GM19455 (cell line): ENCODE measurements at regions not wholly inside any gene's neighbourhood (a gene's known extent, or its start where the extent isn't known, plus 50 kb on each side); places are given as distances from the start of the nearest gene placed in this dataset.
"Not testable (repeated sequence)": the region's sequence is repeated elsewhere in the genome, so short reads cannot be mapped to it uniquely, and the experiment has no call there.

ENCODE experiments used
- ATAC-seq: cut with Tn5 transposase; IDR thresholded peaks from one replicate; pipeline ENCODE4 v1.9.1; 2021; ENCODE audit not compliant: unreplicated experiment

DNA sequence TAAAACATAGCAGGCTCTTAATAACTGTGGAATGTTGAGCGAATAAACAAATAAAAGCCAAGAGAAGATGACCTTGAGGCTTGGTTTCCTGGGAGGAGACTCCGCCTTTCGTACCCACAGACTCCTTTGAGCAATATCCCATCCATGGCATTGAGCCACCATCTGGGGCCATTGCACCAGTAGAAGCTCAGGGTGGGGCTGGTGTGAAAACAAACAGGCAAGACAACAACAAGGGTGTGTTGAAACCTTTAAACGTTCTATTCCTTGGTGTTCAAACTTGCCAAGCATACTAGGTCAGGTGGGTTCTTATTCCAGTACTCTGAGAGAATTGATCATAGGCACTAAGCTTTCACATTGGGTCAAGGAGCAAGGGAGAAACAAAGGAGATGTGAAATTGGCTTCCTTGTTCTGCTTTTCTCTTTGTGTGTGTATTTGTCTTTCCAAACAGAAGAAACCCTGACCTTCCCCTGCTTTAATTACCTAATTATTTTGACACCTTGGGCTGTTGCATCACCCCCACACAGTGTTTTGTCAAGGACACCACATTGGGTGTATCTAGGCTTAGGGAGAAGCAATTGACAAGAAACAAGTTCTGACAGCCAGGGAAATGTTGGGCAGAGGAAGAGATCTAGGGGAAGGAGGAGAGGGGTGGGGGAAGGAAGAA, 105.1 kb upstream of the BCL6 start:
- no peak for ATAC-seq

DNA sequence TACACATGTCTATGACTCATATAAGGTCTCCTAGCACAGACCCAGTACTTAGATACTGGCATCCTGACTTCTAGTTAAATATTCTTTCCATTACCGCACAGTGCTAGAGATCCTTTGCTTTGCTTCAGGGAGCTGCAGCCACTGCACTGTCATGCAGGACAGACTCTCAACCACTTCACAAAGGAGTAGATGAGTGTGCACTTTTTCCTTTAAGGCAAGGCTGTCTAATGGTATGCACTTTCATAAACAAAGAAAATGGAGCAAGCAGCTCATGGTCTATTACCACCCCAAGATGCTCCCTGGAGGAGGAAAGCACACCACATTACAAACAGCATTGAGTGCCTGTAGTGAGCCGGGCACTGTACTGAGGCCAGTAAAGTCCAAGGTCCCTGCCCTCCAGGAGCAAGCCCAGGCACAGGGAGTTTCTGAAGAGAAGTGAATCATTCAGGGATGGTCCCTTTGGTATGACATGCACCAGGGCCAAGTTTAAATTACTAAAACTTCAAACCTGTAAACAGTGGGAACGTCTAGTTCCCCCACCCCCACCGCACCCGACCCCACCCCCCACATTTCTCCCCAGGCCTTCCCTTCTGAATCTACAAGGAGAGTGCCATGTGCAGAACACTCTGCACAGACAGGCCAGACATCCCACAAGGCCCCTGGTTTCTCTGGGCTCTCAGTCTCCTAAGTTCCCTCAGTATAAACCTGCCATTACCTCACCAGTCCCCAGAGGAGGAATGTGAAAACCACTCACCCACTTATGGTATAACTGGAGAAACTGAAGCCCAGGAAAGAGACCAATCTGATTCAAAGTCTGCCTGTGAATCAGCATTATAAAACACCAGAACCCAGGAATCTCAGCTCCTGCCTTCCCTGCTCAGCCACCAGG, 107.8 kb upstream of the BCL6 start:
- ATAC-seq = no peak

DNA sequence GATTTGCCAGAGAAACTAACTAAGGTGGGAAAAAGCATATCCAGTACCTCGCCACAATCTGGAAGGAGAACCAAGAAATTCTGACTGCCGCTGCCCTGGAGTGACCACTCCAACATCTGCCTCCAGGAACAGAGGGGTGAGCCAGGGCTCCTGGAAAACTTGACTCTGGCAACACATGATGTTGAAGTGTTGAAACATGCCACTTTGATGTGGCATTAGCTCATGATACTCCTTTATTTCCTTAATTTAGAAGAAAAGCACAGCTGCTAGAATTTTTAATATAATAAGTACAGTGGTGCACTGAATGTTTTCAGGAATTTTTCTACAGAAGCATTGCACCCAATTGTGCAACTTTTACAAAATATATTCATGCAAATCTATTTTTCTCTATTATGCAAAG, 109.9 kb upstream of the BCL6 start:
- no peak for ATAC-seq

DNA sequence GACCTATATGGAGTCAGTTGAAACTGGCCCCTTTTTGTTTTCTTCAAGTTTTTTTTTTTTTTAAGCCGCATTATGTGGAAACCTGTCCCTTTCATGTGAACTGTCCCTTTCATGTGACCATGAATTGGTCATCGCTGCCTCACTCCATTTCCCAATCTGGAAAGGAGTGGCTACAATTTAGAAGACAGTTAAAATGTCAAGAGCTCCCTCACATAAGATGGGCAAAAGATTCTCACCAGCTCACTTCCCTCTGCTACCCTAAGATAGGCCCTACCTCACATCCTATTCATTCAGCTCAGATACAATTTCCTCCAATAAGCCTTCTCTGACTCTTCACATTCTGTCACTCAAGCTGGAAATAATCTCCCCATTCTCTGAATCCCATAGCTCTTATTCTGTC, 111.3 kb upstream of the BCL6 start:
- no peak for ATAC-seq

DNA sequence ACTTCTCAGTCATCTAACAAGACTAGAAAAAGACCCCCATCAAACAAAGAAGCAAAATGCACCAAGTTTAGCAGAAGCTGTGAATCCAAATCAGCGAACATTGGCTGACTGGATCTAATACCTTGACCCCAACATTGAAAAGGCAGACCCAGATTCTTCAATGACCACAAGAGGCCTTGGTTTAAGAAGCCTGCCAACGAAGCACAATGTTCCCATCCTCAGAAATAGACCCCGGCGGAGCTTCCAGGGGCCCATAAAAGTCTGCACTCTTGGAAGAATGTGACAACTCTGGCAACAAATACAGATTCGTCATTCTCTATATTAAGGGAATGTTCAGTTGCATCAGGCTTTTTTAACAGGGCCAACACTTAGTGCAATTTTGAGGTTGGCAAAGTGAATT, 112.8 kb upstream of the BCL6 start:
- no peak for ATAC-seq

DNA sequence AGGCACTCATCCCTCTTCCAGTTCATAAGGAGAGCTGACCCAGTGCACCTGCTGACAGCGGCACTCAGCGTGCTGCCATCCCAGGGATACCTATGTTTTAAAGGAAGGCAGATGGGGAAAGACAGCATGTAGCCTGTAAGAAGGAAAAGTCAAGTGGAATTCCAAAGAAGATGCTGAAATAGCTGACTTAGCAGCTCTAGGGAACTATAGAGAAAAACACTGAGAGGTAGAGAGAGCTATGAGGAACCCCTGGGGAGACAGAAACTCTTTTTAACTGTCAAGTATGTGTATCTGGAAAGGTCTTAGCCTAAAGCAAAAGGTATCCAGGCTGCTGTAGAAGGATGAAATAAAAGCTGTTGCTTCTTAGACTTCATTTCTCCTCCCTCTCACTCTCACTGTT, 113.4 kb upstream of the BCL6 start:
- ATAC-seq = no peak

DNA sequence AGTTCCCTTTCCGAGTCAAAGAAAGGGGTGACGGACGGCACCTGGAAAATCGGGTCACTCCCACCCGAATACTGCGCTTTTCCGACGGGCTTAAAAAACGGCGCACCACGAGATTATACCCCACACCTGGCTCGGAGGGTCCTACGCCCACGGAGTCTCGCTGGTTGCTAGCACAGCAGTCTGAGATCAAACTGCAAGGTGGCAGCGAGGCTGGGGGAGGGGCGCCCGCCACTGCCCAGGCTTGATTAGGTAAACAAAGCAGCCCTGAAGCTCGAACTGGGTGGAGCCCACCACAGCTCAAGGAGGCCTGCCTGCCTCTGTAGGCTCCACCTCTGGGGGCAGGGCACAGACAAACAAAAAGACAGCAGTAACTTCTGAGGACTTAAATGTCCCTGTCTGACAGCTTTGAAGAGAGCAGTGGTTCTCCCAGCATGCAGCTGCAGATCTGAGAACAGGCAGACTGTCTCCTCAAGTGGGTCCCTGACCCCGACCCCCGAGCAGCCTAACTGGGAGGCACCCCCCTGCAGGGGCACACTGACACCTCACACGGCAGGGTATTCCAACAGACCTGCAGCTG, 117.5 kb upstream of the BCL6 start:
- not testable (repeated sequence) for ATAC-seq

DNA sequence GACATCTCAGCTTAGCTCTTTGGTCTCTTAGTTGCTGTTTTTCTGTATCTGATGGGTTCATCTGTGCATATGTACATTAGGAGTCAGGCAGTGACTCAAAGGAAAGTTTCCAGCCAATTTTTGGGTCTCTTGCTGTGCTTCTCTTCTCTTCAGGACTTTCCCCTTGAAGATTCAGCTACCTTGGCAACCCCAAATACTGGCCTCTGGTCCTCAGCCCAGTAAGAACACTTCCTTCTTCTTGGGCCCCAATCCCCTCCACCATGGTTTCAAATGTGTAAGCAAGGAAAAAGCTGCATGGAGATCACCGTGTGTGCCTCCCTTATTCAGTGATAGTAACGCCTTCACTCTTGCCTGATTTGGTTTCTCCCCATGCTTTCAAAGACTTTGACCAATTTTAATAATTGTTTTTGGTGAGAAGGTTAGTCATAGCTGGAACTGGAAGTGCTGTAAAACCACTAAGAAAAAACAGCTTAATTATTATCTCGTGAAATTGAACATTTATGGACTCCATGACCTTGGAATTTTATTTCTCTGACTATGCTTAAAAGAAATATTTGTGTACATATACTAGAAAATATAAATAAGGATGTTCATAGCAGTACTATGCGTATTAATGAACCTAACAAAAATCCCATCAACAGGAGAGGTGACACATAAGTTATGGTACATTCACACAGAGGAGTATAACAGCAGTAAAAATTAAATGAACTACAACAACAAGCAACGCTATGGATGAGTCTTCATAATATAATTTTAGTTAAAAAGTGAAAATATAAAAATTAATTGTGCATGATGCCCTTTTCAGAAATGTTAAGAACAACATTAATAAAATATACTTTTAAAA, 125.3 kb upstream of the BCL6 start:
- ATAC-seq = no peak

DNA sequence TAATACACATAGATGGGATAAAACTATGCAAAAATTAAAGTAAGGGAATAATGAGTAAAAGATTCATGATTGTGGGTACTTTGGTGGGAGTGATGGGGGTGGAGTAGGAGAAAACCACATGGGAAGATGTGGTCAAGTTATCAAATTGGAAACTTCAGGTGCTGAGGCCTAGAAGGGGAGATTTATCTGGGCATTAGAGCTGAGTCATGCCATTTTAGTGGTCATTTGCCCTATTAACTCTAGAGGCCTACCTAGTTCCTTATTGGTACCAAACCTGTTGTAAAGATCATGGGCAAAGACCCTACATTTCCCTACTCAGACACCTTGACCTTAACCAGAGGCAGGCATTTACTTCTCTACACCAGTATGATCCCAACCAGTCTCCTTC, 125.9 kb upstream of the BCL6 start:
- no peak for ATAC-seq

DNA sequence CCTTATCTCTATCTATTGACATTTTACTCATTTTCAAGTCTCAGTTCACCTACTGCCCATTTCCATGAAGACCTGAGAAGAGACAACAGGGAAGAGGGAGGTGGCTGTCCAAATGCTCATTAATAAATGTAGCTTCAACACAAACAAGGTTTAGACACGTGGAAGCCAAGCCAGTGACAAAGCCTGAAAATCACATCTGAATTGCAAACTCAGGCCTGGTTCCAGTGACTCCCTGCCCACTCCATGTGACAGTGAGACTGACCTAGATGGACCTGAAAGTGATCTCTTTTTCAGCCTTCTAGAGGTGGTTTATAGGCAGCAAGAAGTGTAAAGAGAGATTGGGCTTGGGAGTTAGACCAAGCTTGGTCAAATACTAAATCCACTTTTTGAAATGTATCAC, 126.6 kb upstream of the BCL6 start:
- no peak for ATAC-seq

DNA sequence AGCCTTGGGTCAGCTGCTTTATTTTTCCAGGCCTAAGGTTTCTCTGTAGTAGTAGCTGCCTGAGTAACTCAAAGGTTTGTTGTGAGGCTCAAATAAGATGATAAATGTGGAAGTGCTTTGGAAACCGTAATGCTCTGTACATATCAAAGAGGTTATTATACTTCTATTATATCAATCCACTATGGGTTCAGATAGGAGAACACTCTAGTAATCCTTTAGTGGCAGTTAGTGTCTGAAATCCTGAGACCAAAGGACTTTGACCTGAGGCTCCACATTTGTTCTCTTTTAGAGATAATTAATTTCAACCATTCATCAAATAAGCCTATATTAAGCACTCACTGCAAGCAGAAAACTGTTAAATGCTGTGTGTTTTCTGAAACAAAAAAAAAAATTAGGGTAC, 128.6 kb upstream of the BCL6 start:
- ATAC-seq = no peak

DNA sequence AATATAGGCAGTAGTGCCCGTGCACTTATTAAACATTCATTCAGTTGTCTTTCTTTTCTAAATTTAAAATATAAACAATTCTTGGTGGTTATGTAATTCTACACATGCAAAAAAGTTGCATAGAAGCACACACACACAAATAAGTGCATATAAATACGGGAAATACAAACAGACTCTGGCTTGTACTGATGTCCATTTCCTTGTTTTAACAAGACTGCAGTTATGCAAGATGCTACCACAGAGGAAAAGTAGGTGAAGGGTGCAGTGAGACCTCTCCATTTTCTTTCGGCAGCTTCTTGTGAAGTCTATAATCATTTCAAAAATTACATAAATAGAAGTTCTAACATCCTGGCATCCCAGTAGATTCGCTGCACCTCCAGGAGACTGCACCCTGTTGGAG, 130.6 kb upstream of the BCL6 start:
- ATAC-seq = no peak

DNA sequence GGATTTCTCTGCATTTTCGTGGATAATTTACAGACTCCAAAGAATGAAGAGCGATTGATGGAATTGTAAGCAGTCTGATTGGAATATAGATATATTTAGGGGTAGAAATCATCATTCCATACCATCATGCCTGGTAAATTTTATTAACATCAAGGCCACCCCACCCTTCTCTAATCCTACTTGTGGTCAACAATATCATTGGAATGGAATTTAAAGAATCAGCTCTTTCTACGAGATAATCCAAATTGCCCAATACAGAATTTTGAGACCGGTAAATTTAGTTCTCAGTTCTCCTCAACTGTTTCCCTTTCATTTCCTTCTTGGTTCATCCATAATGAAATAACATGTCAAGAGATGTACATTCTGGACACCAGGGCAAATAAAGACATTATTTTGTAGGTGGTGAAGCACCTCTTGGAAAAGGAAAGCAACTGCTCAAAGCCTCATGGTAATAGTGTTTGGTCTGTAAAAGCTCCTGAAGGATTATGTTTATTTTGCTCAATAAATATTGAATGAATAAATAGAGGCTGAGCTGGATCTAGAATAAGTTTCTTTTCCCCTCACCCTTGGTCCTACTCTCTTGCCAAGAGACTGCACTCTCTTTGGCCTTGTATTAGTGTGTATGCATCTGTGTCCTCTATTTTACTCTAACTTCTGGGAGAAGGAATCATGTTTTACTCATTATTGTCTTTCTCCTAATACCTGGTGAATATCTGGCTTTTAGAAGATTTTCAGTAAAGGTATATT, 133.7 kb upstream of the BCL6 start:
- ATAC-seq = no peak

DNA sequence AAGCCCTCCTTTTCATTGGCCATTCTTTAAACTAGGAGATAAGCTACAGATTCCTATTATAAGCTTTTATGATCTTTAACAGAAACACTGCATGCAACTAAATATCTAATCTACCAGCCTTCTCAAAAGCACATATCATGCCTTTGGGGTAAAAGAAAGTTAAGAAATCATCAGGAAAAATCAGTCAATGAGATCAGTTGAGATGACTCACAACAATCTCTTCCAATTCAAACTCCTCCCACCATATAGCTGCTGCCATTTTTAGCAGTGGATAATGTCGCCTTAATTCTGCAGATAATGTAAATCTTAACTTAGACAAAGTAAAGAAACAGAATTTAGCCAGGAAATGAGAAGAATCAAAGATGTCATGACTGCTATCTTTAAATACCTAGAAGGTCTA, 135.2 kb upstream of the BCL6 start:
- ATAC-seq = no peak

DNA sequence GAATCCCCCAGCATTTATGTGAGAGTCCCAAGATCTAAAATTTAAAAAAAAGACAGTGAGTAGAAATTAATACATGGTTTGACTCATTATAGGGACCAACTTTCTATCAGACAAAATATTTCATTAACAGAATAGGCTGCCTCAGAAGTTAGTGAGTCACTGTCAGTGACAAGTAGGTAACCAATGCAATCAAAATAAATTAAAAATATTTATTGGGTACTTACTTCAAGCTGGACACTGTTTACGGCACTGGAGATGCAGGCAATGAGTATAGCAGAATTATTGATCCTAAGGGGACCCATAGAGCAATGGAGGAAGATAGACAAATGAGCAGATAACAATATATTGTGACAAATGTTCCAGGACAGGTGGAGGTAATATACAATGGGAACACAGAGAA, 135.6 kb upstream of the BCL6 start:
- ATAC-seq = no peak

DNA sequence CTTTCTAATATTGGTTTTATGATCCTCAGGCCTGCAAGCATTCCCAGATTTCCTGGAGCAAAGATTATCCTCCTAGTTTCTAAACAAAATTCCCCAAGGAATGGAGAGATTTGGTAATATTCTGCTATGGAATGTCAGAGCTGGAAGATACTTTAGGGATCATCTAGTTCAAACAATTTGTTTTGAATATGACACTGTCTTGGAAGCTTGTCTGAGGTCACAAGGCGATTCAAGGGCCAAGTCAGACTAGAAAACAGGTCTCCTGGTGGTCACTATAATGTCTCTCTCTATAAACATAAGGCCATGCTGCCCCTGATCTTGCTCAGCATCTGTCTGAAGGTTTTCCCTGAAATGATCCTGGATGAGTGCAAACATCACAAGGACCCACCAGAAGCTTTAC, 143.4 kb upstream of the BCL6 start:
- ATAC-seq = no peak

DNA sequence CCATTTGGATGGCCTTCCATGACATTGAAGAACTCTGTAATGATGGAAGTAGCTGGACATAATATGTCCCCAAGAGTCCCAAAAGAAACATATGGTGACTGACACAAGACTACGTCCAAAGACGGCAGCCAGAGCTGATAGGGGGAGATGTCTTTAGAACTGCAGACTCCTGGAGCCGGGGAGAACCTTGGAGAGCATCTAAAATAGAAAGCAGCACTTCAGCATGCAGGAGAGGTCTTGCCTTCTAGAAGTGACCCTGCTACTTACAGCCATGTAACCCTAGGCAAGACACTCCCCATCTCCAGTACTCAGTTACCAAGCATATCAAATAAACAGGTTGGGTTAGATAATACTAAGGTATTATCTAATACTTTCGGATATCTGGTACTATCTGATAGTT, 143.8 kb upstream of the BCL6 start:
- ATAC-seq = no peak

DNA sequence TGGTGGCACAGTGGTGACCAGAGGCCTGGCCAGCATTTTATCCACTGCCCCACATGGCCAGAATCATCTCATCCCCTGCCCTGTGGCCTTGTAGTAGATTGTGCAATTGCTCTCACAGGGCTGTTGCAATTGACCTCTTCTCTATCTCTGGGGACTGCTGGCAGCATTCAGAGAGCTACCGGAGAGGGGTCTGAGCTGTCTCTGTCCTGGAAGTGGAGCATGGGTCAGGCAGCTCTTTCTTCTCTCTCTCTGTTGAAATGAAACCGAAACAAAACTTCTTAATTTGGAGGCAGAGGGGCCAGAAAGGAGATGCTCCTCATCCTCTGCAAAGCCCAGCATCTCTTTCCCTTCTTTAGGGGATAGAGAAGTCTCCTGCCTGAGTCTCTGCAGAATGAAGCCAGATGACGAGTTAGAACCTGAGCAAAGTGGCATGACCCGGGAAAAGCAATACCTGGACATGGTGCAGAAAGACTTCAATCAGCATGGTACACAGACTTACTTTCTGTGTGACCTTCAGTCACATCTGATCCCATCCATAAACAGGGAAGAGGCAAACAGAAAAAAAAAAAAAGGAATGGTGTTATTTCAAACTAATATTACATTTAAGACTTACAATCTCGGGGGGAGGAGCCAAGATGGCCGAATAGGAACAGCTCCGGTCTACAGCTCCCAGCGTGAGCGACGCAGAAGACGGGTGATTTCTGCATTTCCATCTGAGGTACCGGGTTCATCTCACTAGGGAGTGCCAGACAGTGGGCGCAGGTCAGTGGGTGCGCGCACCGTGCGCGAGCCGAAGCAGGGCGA, 144.5 kb upstream of the BCL6 start:
- no peak for ATAC-seq

DNA sequence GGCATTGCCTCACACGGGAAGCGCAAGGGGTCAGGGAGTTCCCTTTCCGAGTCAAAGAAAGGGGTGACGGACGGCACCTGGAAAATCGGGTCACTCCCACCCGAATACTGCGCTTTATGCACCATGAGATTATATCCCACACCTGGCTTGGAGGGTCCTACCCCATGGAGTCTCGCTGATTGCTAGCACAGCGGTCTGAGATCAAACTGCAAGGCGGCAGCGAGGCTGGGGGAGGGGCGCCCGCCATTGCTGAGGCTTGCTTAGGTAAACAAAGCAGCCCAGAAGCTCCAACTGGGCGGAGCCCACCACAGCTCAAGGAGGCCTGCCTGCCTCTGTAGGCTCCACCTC, 145.1 kb upstream of the BCL6 start:
- ATAC-seq = not testable (repeated sequence)

DNA sequence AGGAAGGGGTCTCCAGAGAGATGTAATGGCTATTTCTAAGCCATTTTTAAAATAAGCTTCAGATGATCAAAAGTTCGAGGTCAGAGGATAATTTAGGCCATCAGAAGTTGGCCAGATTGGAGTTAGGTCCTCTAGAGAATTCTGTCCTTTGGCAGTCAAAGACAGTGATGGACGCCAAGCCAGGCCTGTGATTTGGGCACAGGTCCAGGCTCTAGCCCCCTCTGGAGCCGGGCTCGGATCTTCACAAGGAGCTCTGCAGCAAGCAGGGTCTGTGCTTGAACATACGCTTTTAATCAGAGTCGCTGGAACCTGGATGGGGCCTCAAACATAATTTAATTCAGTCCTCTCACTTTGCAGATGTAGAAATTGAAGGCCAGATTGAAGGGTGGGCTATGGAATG, 151.4 kb upstream of the BCL6 start:
- no peak for ATAC-seq
